ENCODE measurements at regions not wholly inside any gene's neighbourhood (a gene's known extent, or its start where the extent isn't known, plus 50 kb on each side); places are given as distances from the start of the nearest gene placed in this dataset.

- H3K27ac ChIP-seq (ENCODE audit: extremely low read depth, low read depth, low read length) = no peak overlapping the region
- ChIA-PET POLR2A (no interaction called here), CTCF (interaction anchor here (0.6 to 22.8 kb wide), 2 partner anchors 286 to 359 kb away, joined by 3 to 566 read pairs; no protein-coding TSS in a partner anchor)
- H3K4me1 ChIP-seq (ENCODE audit: control insufficient read depth, insufficient read depth, low read length) = peaks cover 7% of the 10 kb centered on the region
- H3K4me3 ChIP-seq (ENCODE audit: low read depth, low read length) = no peak overlapping the region
- H3K36me3 ChIP-seq (ENCODE audit: control insufficient read depth in 2 of 2, insufficient read depth in 1 of 2, low read length in 2 of 2) = no peaks in the 10 kb centered on the region
- TF ChIP-seq ZNF768 (tag by site-specific recombination; IDR thresholded peaks at IDR 0.05) (no peak), ZFP41 (tag by site-specific recombination; IDR thresholded peaks at IDR 0.05; ENCODE audit: borderline replicate concordance) (no peak), ZNF585B (tag by site-specific recombination; IDR thresholded peaks at IDR 0.05) (peak; percentile 92)
- H3K9me3 ChIP-seq (ENCODE audit: control insufficient read depth, insufficient read depth, low read depth, low read length) = peaks cover 4% of the 10 kb centered on the region
Observed at GRCh38 chr19:28329429-28329828, 883.5 kb downstream of the UQCRFS1 start.

- TF ChIP-seq ZNF391 (tag by site-specific recombination; IDR thresholded peaks at IDR 0.05; ENCODE audit: borderline replicate concordance, low read depth) (no peak), ZNF266 (tag by site-specific recombination; IDR thresholded peaks at IDR 0.05; ENCODE audit: low read depth) (no peak), ZNF426 (tag by site-specific recombination; IDR thresholded peaks at IDR 0.05) (no peak), ZNF202 (tag by site-specific recombination; IDR thresholded peaks at IDR 0.05; ENCODE audit: borderline replicate concordance) (no peak), ZNF133 (tag by site-specific recombination; IDR thresholded peaks at IDR 0.05) (no peak), ZNF223 (tag by site-specific recombination; IDR thresholded peaks at IDR 0.05) (no peak), ZNF561 (tag by site-specific recombination; IDR thresholded peaks at IDR 0.05; ENCODE audit: borderline replicate concordance) (no peak), PRDM10 (tag by site-specific recombination; IDR thresholded peaks at IDR 0.05) (no peak), SCRT1 (tag by site-specific recombination; IDR thresholded peaks at IDR 0.05; ENCODE audit: borderline replicate concordance) (no peak)
- Histone ChIP-seq H3K27ac (ENCODE audit: extremely low read depth, low read depth, low read length) (no peak overlapping the region), H3K9me3 (ENCODE audit: control insufficient read depth, insufficient read depth, low read depth, low read length) (peaks cover 4% of the 10 kb centered on the region), H3K4me3 (ENCODE audit: low read depth, low read length) (no peak overlapping the region), H3K4me1 (ENCODE audit: control insufficient read depth, insufficient read depth, low read length) (peaks cover 7% of the 10 kb centered on the region), H3K36me3 (ENCODE audit: control insufficient read depth in 2 of 2, insufficient read depth in 1 of 2, low read length in 2 of 2) (no peaks in the 10 kb centered on the region)
- ChIA-PET POLR2A (no interaction called here), CTCF (interaction anchor here (0.5 to 22.8 kb wide), 12 partner anchors 13 to 552 kb away, joined by 3 to 566 read pairs (median 8); no protein-coding TSS in a partner anchor)
Observed at GRCh38 chr19:28327905-28328304, 885.0 kb downstream of the UQCRFS1 start.

- TF ChIP-seq ZBTB6 (tag by site-specific recombination; IDR thresholded peaks at IDR 0.05) = no peak
- TF ChIP-seq ZNF23 (tag by site-specific recombination; IDR thresholded peaks at IDR 0.05; ENCODE audit: borderline replicate concordance) = no peak
- POLR2A ChIA-PET = no interaction called here
- Histone ChIP-seq H3K4me1 (ENCODE audit: control insufficient read depth, insufficient read depth, low read length) (peaks cover 7% of the 10 kb centered on the region), H3K4me3 (ENCODE audit: low read depth, low read length) (no peak overlapping the region), H3K27ac (ENCODE audit: extremely low read depth, low read depth, low read length) (no peak overlapping the region), H3K9me3 (ENCODE audit: control insufficient read depth, insufficient read depth, low read depth, low read length) (peaks cover 4% of the 10 kb centered on the region), H3K36me3 (ENCODE audit: control insufficient read depth in 2 of 2, insufficient read depth in 1 of 2, low read length in 2 of 2) (no peaks in the 10 kb centered on the region)
- CTCF ChIA-PET = interaction anchor here (0.6 to 22.8 kb wide), 24 partner anchors 8 to 553 kb away, joined by 3 to 566 read pairs (median 5); no protein-coding TSS in a partner anchor
Observed at GRCh38 chr19:28326746-28327145, 886.2 kb downstream of the UQCRFS1 start.
